GM12872 (cell line): ENCODE measurements at regions not wholly inside any gene's neighbourhood (a gene's known extent, or its start where the extent isn't known, plus 50 kb on each side); places are given as distances from the start of the nearest gene placed in this dataset.

ENCODE experiments used
- TF ChIP-seq, protein P1 (sequence below): IDR thresholded peaks from 3 replicates; pipeline ENCODE4 v1.5.1; 2011; ENCODE audit warnings: low read depth, mild to moderate bottlenecking, low read length, moderate library complexity; ENCODE audit not compliant: insufficient read depth

DNA sequence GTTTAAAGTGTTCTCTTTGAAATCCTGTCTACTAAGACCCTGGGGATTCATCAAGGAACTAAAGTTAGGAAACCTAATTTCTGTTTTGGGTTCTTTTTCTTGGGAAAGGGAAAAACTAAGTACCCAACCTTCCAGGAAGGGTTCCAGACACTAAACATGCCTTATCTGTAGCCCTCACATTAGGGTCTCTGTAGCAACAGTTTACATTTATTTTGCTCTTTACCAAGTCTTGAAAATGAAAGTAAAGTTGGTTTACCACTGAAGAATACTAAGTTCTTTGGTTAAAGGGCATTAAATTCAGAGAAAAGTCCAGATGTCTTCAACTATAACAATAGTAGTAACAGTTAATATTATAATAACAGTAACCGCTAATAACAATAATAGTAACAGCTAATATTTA is 207.5 kb upstream of the CDKN3 start:
- TF ChIP-seq, protein P1, sequence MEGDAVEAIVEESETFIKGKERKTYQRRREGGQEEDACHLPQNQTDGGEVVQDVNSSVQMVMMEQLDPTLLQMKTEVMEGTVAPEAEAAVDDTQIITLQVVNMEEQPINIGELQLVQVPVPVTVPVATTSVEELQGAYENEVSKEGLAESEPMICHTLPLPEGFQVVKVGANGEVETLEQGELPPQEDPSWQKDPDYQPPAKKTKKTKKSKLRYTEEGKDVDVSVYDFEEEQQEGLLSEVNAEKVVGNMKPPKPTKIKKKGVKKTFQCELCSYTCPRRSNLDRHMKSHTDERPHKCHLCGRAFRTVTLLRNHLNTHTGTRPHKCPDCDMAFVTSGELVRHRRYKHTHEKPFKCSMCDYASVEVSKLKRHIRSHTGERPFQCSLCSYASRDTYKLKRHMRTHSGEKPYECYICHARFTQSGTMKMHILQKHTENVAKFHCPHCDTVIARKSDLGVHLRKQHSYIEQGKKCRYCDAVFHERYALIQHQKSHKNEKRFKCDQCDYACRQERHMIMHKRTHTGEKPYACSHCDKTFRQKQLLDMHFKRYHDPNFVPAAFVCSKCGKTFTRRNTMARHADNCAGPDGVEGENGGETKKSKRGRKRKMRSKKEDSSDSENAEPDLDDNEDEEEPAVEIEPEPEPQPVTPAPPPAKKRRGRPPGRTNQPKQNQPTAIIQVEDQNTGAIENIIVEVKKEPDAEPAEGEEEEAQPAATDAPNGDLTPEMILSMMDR: no peak

DNA sequence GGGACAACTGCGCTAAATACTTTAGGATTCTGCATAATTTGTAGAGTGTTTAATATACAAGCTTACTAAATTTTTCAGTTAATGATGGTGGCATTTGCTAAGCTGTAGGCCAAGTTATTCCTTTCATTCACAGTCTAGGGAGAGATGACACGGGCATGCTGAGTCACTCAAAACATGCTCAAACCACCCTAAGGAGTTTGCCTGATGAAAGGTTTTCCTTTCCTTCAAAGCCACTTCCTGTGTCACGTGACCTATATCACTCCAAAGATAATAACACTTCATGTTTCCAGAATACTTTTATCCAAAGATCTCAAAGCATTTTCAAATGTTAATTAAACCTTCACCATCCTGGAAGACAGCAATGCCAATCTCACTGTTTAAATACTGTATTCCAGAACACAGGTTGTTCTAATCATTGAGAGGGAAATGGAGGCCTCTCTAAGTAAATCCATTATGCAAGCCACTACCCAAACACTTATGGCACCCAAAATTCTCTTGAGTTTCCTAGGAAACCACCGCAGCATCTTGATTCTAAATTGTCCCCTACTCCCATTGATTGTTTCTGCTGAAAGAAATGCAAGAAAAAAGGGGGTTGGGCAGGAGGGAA is 207.0 kb upstream of the CDKN3 start:
- TF ChIP-seq, protein P1: no peak

DNA sequence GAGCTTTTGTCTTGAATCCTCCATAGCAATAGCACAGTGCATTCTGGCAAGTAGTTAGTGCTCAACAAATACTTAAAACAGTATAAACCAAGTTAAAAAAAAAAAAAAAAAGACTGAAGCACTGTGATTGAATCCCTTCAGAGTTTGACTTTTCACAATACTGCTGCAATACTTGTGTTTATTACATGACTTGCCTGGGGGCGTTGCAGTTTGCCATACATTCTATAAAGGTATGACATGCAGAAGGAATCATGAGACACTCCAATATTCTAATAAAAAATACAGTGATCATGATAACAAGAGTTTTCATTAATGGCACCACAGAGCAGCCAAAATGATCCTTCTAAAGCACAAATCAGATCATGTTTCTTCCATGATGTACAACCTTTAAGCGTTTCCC is 205.0 kb upstream of the CDKN3 start:
- TF ChIP-seq, protein P1: no peak

DNA sequence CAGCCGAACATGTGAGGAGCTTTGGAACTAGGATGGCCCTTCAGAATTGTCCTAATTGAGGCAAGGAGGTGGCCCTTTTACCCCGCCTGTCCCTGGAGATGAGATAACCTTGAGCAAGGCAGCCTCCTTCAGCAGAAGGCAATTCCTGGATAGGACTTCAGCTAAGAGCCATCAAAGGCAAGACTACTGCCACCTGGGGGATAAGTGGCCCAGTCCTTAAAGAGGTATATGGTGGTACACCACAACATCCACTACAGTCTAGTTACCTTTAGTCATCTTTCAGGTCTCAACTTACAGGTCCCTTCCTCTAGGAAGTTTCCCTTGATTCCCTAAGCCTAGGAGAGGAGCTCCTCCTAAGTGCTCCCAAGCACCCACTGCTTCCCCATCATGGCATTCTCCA is 204.2 kb upstream of the CDKN3 start:
- TF ChIP-seq, protein P1: 0 out of 3 replicates have a peak, but pooled peaks have one; percentile 8

DNA sequence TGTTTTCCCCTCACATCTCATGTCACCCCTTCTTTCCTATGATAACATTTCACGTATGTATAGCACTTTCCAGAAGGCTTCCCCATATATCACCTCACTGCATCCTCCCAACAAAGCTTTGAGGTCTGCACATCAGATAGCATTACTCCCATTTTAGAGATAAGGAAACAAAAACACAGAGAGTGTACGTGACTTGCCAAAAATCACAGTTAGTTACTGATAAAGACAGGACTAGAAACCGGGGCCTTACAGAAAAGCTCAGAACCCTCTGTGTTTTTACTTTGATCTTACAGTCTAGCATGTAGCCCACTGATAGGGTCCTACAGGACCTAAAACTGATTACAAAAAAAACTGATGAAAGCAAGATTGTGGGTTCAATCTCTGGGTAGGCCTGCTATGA is 202.9 kb upstream of the CDKN3 start:
- TF ChIP-seq, protein P1: no peak

DNA sequence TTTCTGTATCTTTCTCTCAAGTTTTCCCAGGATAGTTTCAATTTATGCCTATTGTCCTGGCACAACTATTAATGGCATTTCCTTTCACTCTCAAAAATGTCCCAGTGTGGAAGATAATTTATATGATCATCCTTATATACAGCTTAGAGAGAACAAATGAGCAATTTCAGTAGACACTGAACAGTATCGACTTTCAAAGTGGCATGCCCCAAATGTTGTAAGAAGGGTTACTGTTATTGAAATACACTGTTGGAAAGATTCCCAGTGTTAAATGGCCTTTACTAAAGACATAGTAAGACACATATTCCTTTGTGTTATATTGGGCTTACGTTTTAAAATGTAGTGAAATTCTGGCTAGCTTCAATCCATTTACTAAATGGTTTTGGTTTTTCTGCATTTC is 202.3 kb upstream of the CDKN3 start:
- TF ChIP-seq, protein P1: no peak

DNA sequence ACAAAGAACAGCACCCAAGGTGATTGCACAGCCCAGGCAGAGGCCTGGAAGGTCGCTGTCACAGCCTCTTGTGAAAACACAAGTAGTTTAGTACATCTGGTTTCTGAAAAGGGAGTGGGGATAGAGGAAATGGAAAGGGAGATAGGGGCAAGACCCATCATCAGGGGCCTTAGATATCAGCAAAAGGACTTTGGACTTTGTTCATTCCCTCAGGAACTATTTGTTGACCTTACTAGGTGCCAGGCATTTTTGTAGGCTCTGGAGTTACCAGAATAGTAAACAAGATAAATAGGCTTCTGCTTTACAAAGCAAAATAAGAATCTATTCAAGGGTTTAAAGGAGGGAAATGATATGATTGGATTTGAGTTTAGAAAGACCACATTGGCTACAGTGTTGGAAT is 199.4 kb upstream of the CDKN3 start:
- TF ChIP-seq, protein P1: no peak
